DMS79 (cell line): ENCODE measurements at regions not wholly inside any gene's neighbourhood (a gene's known extent, or its start where the extent isn't known, plus 50 kb on each side); places are given as distances from the start of the nearest gene placed in this dataset.

Experiments
- DNase-seq: peaks from one replicate; lab custom pipeline; 2025; lab: John Stamatoyannopoulos, UW

- no peak for DNase-seq
Observed at GRCh38 chr12:91533366-91533765, 350.7 kb upstream of the DCN start.

DNA sequence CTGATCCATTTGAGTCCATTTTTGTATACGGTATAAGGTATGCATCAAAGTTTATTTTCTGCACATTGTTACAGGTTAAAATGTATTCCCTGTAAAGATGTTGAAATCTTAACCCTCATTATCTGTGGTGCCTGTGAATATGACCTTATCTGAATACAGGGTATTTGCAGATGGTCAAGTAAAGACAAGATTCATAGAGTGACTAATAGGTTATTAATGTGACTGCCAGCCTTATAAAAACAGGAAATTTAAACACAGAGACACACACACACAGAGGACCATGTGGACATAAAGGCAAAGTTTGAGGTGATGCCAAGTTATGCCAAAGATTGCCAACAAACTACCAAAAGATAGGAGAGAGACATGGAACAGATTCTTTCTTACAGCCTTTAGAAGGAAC is 347.2 kb upstream of the DCN start:
- no peak for DNase-seq

DNA sequence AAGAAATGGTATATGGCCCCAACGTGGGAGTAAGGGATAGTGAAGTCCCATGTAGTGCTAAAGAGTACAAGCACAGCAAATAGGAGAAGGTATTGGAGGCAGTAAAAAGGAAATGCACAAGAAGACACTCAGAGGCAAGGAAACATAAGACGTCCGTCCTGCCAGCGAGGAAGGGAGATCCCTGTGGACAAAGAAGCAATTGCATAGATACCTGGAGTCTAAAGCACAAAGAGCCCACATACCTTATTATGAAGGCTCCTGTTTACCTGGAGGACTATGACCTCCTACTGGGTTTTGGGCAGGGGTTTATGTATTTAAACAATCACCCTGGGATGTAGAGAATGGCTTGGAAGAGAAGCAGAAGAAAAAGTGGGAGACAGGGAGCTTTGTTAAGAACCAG is 341.2 kb upstream of the DCN start:
- DNase-seq, result no peak

GRCh38 chr12:91516695-91517047 is 334.1 kb upstream of the DCN start:
- DNase-seq, result no peak

DNA sequence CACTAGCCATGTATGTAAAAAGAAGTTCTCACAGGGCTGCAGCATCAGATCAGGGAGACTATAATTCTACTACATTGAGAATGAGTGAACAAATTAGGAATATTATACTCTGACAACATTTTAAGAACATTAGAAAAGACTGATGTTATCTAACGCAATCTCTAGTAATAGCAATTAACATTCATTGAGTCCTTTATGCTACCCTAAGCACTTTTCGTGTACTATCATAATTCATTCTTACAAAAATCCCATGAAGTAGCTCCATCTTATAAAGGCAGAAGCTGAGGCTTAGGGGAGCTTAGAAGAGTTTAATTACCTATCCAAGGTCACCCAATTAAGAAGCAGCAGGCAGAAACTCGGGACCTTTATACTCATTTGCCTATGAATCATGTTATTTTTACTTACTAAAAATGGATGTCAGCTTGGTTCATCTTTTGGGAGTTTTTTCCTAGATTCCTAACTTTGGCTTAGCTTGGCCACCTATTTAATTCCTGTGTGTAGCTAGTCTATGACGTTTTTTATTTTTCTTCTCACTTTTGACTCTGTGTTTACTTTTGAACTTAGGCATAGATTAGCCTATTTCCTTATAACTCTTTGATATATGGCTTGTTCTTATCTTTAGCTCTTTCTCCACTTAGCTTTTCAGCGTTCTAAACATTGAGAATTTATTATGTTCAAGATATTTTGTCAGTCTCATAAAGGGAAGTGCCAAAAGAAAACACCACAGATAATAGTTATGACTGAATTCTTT is 333.5 kb upstream of the DCN start:
- DNase-seq, result no peak

DNA sequence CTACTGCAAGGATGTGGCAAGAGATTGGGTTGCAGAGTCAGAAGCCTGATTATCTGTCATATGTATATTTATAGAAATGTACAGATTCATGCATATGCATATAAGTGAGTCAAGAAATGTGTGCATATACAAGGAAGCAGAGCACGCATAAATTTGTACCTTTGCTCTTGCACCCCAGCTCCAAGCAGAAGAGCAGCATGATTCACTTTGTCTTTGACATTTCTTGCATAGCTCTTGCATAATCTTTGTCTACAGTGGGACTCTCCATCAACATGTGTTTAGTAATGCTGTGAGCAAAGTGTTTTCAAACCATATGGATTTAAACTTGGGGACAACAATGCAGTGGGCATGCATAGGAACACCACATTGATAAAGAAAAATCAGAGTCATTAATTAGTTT is 330.7 kb upstream of the DCN start:
- no peak for DNase-seq

DNA sequence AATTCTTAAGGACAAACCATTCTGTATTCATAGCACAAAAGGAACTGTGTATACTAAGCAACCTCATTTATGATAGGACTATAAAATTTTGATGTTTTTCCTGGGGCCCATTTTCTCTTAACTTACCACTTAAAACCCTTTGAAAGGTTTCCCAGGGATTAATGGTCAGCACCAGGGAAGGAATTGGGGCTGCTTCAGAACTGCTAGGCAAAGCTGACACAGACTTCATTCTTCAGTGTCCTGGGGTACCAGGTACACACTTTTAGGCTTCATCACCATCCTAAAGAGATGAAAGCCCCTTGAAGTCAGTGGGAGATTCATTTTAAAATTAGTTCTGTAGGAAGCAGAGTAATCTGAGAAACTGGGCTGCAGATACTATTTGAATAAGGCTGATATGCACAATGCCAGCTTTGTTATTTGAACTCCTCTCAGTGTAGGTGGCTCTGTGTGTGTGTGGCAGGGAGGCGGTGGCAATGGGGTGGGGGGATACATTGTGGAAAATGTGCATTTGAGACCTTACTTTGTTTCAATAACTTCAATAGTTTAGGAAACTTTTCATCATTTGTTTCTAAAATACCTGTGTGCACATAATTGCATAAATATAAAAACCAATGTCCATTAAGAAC is 329.3 kb upstream of the DCN start:
- DNase-seq, result no peak

GRCh38 chr12:91507754-91508153 is 325.1 kb upstream of the DCN start:
- DNase-seq, result no peak

GRCh38 chr12:91506452-91506851 is 323.8 kb upstream of the DCN start:
- DNase-seq, result no peak

- no peak for DNase-seq
Observed at GRCh38 chr12:91505006-91505405, 322.4 kb upstream of the DCN start.

DNA sequence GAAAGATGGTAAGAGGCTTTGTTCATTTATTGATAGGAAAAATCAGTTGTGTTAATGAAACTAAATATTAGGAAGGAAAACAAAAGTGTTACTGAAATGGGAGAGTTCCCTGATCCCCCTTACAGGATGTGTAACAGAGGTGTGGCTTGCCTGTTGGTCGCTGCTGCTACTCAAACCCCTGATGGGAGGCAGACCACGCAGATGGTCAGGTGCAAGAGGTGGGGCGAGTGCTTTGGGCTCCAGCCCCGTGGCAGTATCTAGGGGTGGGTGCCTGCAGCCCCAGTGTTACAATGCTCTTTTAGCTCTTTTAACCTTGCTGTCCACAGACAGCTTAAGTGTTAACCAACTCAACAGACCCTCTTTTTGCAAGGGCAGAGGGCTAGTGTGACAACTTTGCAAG is 319.6 kb upstream of the DCN start:
- no peak for DNase-seq

GRCh38 chr12:91496337-91496736 is 313.7 kb upstream of the DCN start:
- DNase-seq, result no peak

- no peak for DNase-seq
Observed at GRCh38 chr12:91493308-91493707, 310.7 kb upstream of the DCN start.

DNA sequence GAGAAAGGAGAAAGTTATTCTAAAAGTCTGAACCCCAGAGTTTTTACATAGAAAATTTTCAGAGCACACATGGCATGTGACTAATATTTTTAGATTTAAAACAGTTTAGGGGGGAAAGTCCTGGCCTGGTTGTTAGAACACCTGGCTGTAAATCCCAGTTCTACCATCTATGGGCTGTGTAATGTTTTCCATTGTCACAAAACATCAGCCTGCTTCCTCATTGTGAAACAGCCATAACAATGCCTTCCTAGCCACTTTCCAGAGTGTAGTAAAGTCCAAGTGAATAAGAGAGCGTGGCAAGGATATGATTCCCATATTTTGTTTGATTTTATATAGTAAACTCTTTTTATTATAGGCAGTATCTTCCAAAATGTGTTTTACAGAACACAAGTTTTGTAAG is 310.0 kb upstream of the DCN start:
- no peak for DNase-seq

GRCh38 chr12:91490667-91491311 is 308.2 kb upstream of the DCN start:
- no peak for DNase-seq

- DNase-seq, result no peak
Observed at GRCh38 chr12:91483471-91483985, 300.9 kb upstream of the DCN start.

- no peak for DNase-seq
Observed at GRCh38 chr12:91482231-91482630, 299.6 kb upstream of the DCN start.

- DNase-seq, result no peak
Observed at GRCh38 chr12:91478500-91478899, 295.9 kb upstream of the DCN start.

DNA sequence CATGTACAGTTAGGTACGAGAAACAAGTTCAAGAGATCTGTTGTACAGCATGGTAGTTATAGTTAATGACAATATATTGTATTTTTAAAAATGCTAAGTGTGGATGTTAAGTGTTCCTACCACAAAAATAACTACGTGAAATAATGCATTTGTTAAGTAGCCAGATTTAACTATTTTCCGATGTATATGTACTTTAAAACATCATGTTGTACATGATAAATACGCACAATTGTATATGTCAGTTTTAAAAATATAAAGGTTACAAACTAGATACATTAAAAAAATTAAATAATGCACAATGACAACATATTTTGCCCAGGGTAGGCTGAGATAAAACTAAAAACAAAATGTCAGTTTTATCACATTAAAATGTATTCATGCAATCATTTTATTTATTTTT is 285.1 kb upstream of the DCN start:
- DNase-seq, result no peak

- DNase-seq, result no peak
Observed at GRCh38 chr12:91461061-91461460, 278.4 kb upstream of the DCN start.

DNA sequence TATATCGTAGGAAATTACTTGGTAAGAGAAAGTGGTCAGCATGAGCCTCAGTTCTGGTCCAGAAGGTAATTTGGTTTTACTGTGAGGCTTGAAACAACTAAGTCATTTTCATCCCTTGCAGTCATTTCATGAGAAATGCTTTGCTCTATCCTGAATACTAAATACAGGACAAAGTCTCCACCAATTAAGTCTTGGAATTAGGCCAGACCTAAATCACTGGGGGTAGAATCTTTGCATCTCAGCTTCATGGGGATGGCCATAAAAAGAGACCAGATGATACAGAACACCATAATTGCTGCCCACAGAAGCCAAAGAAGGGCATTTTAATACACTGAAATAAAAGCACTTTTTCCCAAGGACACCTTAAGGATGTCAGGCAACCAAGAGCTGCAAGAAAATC is 277.9 kb upstream of the DCN start:
- DNase-seq, result no peak

- no peak for DNase-seq
Observed at GRCh38 chr12:91455321-91455720, 272.7 kb upstream of the DCN start.

- DNase-seq, result no peak
Observed at GRCh38 chr12:91454179-91454578, 271.6 kb upstream of the DCN start.
